ENCODE measurements at regions not wholly inside any gene's neighbourhood (a gene's known extent, or its start where the extent isn't known, plus 50 kb on each side); places are given as distances from the start of the nearest gene placed in this dataset.

- H3K9me3 ChIP-seq (ENCODE audit: control insufficient read depth, insufficient read depth, low read depth, low read length) = no peaks in the 10 kb centered on the region
- TF ChIP-seq TCF7L2 (IDR thresholded peaks at IDR 0.05; ENCODE audit: low read depth, low read length) (no peak), REST (IDR thresholded peaks at IDR 0.05; ENCODE audit: insufficient read depth in 1 of 2, low read depth in 2 of 2, low read length in 1 of 2) (no peak), SIN3A (IDR thresholded peaks at IDR 0.05; ENCODE audit: borderline replicate concordance, insufficient read depth, low read depth, low read length) (no peak), POLR2AphosphoS5 (IDR thresholded peaks at IDR 0.05; ENCODE audit: low read depth, low read length) (no peak)
- TF ChIP-seq, protein P1, sequence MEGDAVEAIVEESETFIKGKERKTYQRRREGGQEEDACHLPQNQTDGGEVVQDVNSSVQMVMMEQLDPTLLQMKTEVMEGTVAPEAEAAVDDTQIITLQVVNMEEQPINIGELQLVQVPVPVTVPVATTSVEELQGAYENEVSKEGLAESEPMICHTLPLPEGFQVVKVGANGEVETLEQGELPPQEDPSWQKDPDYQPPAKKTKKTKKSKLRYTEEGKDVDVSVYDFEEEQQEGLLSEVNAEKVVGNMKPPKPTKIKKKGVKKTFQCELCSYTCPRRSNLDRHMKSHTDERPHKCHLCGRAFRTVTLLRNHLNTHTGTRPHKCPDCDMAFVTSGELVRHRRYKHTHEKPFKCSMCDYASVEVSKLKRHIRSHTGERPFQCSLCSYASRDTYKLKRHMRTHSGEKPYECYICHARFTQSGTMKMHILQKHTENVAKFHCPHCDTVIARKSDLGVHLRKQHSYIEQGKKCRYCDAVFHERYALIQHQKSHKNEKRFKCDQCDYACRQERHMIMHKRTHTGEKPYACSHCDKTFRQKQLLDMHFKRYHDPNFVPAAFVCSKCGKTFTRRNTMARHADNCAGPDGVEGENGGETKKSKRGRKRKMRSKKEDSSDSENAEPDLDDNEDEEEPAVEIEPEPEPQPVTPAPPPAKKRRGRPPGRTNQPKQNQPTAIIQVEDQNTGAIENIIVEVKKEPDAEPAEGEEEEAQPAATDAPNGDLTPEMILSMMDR (IDR thresholded peaks at IDR 0.05) = no peak
- in situ Hi-C loops (cut with HindIII; ENCODE audit: low pct_unique_long_range_greater_than_20kb, low sequenced_read_pairs) (no loop called here), intact Hi-C loops (cut with micrococcal nuclease; ENCODE audit: unreplicated experiment) (no loop called here)
- H3K27me3 ChIP-seq (ENCODE audit: control insufficient read depth, insufficient read depth, low read length) = no peaks in the 10 kb centered on the region
- no peaks in the 10 kb centered on the region for H3K4me1 ChIP-seq (ENCODE audit: control insufficient read depth, insufficient read depth, low read length)
- ATAC-seq (no peak), DNase-seq (ENCODE audit: low read depth, low spot score) (no peak)
- no peaks in the 10 kb centered on the region for H3K36me3 ChIP-seq (ENCODE audit: control insufficient read depth, insufficient read depth, low read length)
- BruUV-seq (replicated peaks) = no TSS peak
- ChIA-PET CTCF (no interaction called here), POLR2A (no interaction called here)
- no peak overlapping the region for H3K27ac ChIP-seq (ENCODE audit: low read length)
- H3K4me3 ChIP-seq (ENCODE audit: low read depth in 2 of 2, low read length in 2 of 2) = no peak overlapping the region
Measured at GRCh38 chr21:31413698-31414097, 69.6 kb upstream of the TIAM1 start.

DNA sequence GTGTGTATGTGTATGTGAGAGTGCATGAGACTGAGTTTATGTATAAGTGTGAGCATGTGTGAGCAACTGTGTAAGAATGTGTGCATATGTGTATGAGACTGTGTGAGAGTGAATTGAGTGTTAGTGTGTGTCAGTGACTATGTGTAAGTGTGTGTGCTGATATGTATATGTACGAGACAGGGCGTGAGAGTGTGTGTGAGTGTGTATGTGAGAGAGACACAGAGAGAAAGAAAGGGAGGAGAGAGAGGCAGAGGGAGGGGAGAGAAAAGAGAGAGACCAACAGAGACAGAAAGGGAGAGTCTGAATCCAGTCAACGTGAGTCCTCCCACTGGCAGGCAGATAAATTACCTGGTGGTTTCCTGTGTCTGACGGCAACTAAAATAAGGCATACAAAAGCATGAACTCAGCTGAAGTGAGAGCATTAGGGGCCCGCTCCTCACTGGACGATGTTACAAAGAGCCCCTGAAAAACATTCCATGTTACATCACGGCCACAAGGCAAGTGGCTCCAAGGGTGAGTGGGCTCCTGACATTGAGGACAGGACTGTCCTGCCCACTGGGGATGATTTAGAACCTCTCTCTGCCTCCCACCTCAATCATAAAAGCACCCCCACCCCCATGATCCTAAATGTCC, 66.6 kb upstream of the TIAM1 start:
- POLR2A ChIA-PET = no interaction called here
- TF ChIP-seq SIN3A (IDR thresholded peaks at IDR 0.05; ENCODE audit: borderline replicate concordance, insufficient read depth, low read depth, low read length) (no peak), POLR2AphosphoS5 (IDR thresholded peaks at IDR 0.05; ENCODE audit: low read depth, low read length) (no peak), REST (IDR thresholded peaks at IDR 0.05; ENCODE audit: insufficient read depth in 1 of 2, low read depth in 2 of 2, low read length in 1 of 2) (no peak), TCF7L2 (IDR thresholded peaks at IDR 0.05; ENCODE audit: low read depth, low read length) (no peak)
- TF ChIP-seq, protein P1 (IDR thresholded peaks at IDR 0.05) = no peak
- H3K27ac ChIP-seq (ENCODE audit: low read length) = no peak overlapping the region
- no TSS peak for BruUV-seq (replicated peaks)
- no peak overlapping the region for H3K4me3 ChIP-seq (ENCODE audit: low read depth in 2 of 2, low read length in 2 of 2)
- in situ Hi-C loops (cut with HindIII; ENCODE audit: low pct_unique_long_range_greater_than_20kb, low sequenced_read_pairs) = no loop called here
- no peak for ATAC-seq
- intact Hi-C loops (cut with micrococcal nuclease; ENCODE audit: unreplicated experiment) = no loop called here
- no peak for DNase-seq (ENCODE audit: low read depth, low spot score)
- H3K4me1 ChIP-seq (ENCODE audit: control insufficient read depth, insufficient read depth, low read length) = no peaks in the 10 kb centered on the region
- H3K36me3 ChIP-seq (ENCODE audit: control insufficient read depth, insufficient read depth, low read length) = no peaks in the 10 kb centered on the region
- H3K27me3 ChIP-seq (ENCODE audit: control insufficient read depth, insufficient read depth, low read length) = no peaks in the 10 kb centered on the region
- CTCF ChIA-PET = no interaction called here
- no peaks in the 10 kb centered on the region for H3K9me3 ChIP-seq (ENCODE audit: control insufficient read depth, insufficient read depth, low read depth, low read length)
